ENCODE measurements at regions not wholly inside any gene's neighbourhood (a gene's known extent, or its start where the extent isn't known, plus 50 kb on each side); places are given as distances from the start of the nearest gene placed in this dataset.

DNA sequence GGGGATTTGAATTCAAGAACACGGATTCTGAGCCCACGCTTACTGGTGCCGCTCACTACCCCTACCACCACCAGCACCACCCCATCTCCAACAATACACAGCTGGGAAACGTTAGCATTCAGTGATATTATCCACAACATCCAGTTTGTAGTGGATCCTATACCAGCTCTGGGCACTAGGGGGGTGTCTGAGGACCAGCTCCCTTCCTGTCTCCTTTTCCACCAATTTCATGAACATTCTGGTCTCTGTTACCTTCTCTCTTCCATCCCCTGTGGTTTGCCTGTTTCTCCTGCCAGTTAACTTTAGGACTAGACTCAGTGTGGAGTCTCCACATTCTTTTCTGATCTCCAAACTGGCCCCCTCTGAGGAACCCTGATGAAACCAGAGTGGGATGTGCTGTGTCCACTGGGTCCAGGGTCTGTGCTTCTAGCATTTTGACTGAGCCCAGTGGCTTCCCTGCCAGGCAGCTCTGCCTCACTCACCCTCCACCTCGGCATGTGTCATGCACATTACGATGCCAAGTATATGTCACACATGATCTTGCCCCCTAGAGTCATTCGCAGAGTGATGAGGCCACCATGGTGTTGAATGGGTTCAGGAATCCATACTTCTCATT lies 187.0 kb upstream of the CDH13 start:
- Histone ChIP-seq H3K4me3 (ENCODE audit: low read depth in 1 of 2, low read length in 2 of 2) (no peak overlapping the region), H3K9me3 (ENCODE audit: control insufficient read depth in 2 of 2, insufficient read depth in 1 of 2, low read depth in 1 of 2, low read length in 1 of 2) (no peaks in the 10 kb centered on the region), H3K27ac (ENCODE audit: low read depth in 2 of 2, low read length in 1 of 2) (no peak overlapping the region), H3K4me1 (ENCODE audit: control insufficient read depth in 2 of 2, insufficient read depth in 2 of 2, low read length in 1 of 2) (no peaks in the 10 kb centered on the region), H3K27me3 (ENCODE audit: control insufficient read depth in 1 of 2, insufficient read depth in 2 of 2, low read length in 2 of 2) (no peaks in the 10 kb centered on the region), H3K36me3 (ENCODE audit: control insufficient read depth in 2 of 2, insufficient read depth in 2 of 2, low read length in 1 of 2) (no peaks in the 10 kb centered on the region)
- WGBS, 2 donors: 72 to 82% methylated on average over 7 of the region's 7 CpGs

DNA sequence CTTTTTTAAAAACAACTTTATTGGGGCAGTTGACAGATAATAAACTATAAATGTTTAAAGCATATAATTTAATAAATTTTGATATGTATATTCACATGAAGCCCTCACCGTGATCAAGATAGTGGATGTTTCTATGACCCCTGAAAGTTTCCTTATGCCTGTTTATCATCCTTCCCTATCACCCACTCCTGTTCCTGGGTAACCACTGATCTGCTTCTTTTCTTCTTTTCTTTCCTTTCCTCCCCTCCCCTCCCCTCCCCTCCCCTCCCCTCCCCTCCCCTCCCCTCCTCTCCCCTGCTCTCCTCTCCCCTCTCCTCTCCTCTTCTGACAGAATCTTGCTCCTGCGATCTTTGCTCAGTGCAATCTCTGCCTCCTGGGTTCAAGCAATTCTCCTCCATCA lies 193.7 kb upstream of the CDH13 start:
- 71 to 82% methylated on average over 1 to 2 of the region's 2 CpGs for WGBS, 2 donors
- H3K36me3 ChIP-seq (ENCODE audit: control insufficient read depth in 2 of 2, insufficient read depth in 2 of 2, low read length in 1 of 2): no peaks in the 10 kb centered on the region
- H3K27ac ChIP-seq (ENCODE audit: low read depth in 2 of 2, low read length in 1 of 2): no peak overlapping the region
- H3K27me3 ChIP-seq (ENCODE audit: control insufficient read depth in 1 of 2, insufficient read depth in 2 of 2, low read length in 2 of 2): no peaks in the 10 kb centered on the region
- H3K4me3 ChIP-seq (ENCODE audit: low read depth in 1 of 2, low read length in 2 of 2): no peak overlapping the region
- no peaks in the 10 kb centered on the region for H3K9me3 ChIP-seq (ENCODE audit: control insufficient read depth in 2 of 2, insufficient read depth in 1 of 2, low read depth in 1 of 2, low read length in 1 of 2)
- H3K4me1 ChIP-seq (ENCODE audit: control insufficient read depth in 2 of 2, insufficient read depth in 2 of 2, low read length in 1 of 2): no peaks in the 10 kb centered on the region

DNA sequence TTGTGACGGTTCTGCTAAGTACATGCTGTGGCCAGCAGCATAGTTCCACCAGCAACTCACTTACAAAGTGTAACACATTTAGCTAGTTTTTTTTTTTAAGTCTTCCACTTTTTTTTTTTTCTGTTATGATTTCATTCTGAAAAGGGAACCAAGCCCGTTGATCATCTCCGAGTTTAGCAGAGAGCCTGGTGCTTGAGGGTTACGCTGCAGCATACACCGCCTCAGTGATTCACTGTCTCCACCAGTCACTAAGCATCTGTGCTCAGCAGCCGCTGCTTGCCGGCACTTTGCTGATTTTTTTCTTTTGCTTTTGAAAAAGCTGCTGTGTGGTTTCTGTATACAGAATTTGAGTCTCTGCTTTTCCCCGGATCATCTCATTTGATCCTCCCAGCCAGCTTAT lies 194.5 kb upstream of the CDH13 start:
- Histone ChIP-seq H3K9me3 (ENCODE audit: control insufficient read depth in 2 of 2, insufficient read depth in 1 of 2, low read depth in 1 of 2, low read length in 1 of 2) (no peaks in the 10 kb centered on the region), H3K4me3 (ENCODE audit: low read depth in 1 of 2, low read length in 2 of 2) (no peak overlapping the region), H3K27me3 (ENCODE audit: control insufficient read depth in 1 of 2, insufficient read depth in 2 of 2, low read length in 2 of 2) (no peaks in the 10 kb centered on the region), H3K4me1 (ENCODE audit: control insufficient read depth in 2 of 2, insufficient read depth in 2 of 2, low read length in 1 of 2) (no peaks in the 10 kb centered on the region), H3K27ac (ENCODE audit: low read depth in 2 of 2, low read length in 1 of 2) (no peak overlapping the region), H3K36me3 (ENCODE audit: control insufficient read depth in 2 of 2, insufficient read depth in 2 of 2, low read length in 1 of 2) (no peaks in the 10 kb centered on the region)
- WGBS, 2 donors: 44 to 52% methylated on average over 8 of the region's 8 CpGs

DNA sequence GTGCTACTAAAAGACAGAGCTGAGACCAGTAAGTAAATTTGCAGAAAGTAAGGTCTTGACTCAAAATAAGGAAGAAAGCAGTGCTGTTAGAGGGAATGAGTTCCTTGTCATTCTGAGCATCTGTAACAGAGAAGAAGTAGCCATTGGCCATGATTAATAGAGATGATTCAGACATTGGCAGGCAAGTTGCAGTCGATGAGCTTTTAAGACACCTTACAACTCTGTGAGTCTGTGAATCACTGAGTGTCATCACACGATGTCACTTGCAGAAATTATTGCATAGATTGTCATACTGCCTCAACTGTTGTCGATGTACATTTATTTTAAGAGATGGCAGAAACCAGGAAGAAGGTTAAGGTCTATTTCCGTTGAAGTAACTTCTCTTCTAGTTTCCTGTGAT lies 201.1 kb upstream of the CDH13 start:
- Histone ChIP-seq H3K9me3 (ENCODE audit: control insufficient read depth in 2 of 2, insufficient read depth in 1 of 2, low read depth in 1 of 2, low read length in 1 of 2) (no peaks in the 10 kb centered on the region), H3K36me3 (ENCODE audit: control insufficient read depth in 2 of 2, insufficient read depth in 2 of 2, low read length in 1 of 2) (no peaks in the 10 kb centered on the region), H3K27me3 (ENCODE audit: control insufficient read depth in 1 of 2, insufficient read depth in 2 of 2, low read length in 2 of 2) (no peaks in the 10 kb centered on the region), H3K27ac (ENCODE audit: low read depth in 2 of 2, low read length in 1 of 2) (no peak overlapping the region), H3K4me1 (ENCODE audit: control insufficient read depth in 2 of 2, insufficient read depth in 2 of 2, low read length in 1 of 2) (no peaks in the 10 kb centered on the region), H3K4me3 (ENCODE audit: low read depth in 1 of 2, low read length in 2 of 2) (no peak overlapping the region)
- WGBS, 2 donors: 56 to 59% methylated on average over 4 of the region's 4 CpGs

DNA sequence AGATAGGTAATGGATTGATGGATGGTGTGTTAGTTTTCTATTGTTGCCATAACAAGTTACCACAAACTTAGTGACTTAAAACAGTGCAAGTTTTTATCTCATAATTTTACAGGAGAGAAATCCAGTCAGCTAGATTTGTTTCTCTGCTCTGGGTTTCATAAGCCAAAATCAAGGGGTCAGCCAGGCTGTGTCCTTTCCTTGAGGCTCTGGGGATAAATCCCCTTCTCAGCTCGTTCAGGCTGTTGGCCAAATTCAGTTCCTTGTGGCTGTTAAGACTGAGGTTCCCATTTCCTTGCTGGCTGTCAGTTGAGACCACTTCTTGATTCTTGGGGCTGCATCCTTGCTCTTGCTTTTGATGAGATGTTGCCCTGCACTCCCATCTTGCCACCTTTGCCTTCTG lies 204.9 kb upstream of the CDH13 start:
- Histone ChIP-seq H3K4me3 (ENCODE audit: low read depth in 1 of 2, low read length in 2 of 2) (no peak overlapping the region), H3K27ac (ENCODE audit: low read depth in 2 of 2, low read length in 1 of 2) (no peak overlapping the region), H3K9me3 (ENCODE audit: control insufficient read depth in 2 of 2, insufficient read depth in 1 of 2, low read depth in 1 of 2, low read length in 1 of 2) (no peaks in the 10 kb centered on the region), H3K36me3 (ENCODE audit: control insufficient read depth in 2 of 2, insufficient read depth in 2 of 2, low read length in 1 of 2) (no peaks in the 10 kb centered on the region), H3K4me1 (ENCODE audit: control insufficient read depth in 2 of 2, insufficient read depth in 2 of 2, low read length in 1 of 2) (no peaks in the 10 kb centered on the region), H3K27me3 (ENCODE audit: control insufficient read depth in 1 of 2, insufficient read depth in 2 of 2, low read length in 2 of 2) (no peaks in the 10 kb centered on the region)
- 19 to 47% methylated on average over 1 of the region's 1 CpG for WGBS, 2 donors

DNA sequence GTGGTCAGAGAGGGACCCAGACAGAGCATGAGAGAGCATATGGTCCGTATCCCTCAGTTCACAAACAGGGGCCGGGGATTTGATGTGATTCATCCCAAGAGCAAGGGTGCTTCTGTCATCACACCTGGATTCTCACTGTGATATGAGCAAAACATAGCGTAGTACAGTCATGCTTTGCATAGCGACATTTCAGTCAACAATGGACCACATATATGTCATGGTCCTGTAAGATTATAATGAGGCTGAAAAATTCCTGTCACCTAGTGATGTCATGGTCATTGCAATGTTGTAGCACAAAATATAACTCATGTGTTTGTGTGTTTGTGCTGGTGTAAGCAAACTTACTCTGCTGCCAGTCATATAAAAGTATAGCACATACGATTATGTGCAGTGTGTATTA lies 207.4 kb upstream of the CDH13 start:
- Histone ChIP-seq H3K27ac (ENCODE audit: low read depth in 2 of 2, low read length in 1 of 2) (no peak overlapping the region), H3K27me3 (ENCODE audit: control insufficient read depth in 1 of 2, insufficient read depth in 2 of 2, low read length in 2 of 2) (no peaks in the 10 kb centered on the region), H3K4me3 (ENCODE audit: low read depth in 1 of 2, low read length in 2 of 2) (no peak overlapping the region), H3K4me1 (ENCODE audit: control insufficient read depth in 2 of 2, insufficient read depth in 2 of 2, low read length in 1 of 2) (no peaks in the 10 kb centered on the region), H3K9me3 (ENCODE audit: control insufficient read depth in 2 of 2, insufficient read depth in 1 of 2, low read depth in 1 of 2, low read length in 1 of 2) (no peaks in the 10 kb centered on the region), H3K36me3 (ENCODE audit: control insufficient read depth in 2 of 2, insufficient read depth in 2 of 2, low read length in 1 of 2) (no peaks in the 10 kb centered on the region)
- 88% methylated on average over 5 of the region's 5 CpGs for WGBS, 2 donors

DNA sequence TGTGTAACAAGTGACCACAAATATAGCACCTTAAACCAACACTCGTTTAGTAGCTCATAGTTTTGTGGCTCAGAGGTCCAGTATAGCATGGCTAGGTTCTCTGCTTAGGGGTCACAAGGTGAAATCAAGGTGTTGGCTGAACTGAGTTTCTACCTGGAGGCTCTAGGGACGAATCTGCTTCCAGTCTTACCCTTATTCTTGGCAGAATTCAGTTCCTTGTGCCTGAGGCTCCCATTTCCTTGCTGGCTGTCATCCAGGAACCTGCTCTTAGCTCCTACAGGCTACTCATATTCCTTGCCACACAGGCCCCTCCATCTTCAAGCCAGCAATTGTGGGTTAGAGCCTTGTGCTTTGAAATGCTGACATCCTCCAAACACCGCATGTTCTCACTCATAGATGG lies 212.3 kb upstream of the CDH13 start:
- H3K4me1 ChIP-seq (ENCODE audit: control insufficient read depth in 2 of 2, insufficient read depth in 2 of 2, low read length in 1 of 2): no peaks in the 10 kb centered on the region
- no peak overlapping the region for H3K4me3 ChIP-seq (ENCODE audit: low read depth in 1 of 2, low read length in 2 of 2)
- no peak overlapping the region for H3K27ac ChIP-seq (ENCODE audit: low read depth in 2 of 2, low read length in 1 of 2)
- H3K9me3 ChIP-seq (ENCODE audit: control insufficient read depth in 2 of 2, insufficient read depth in 1 of 2, low read depth in 1 of 2, low read length in 1 of 2): no peaks in the 10 kb centered on the region
- no peaks in the 10 kb centered on the region for H3K36me3 ChIP-seq (ENCODE audit: control insufficient read depth in 2 of 2, insufficient read depth in 2 of 2, low read length in 1 of 2)
- WGBS, 2 donors: 53 to 56% methylated on average over 3 of the region's 3 CpGs
- peaks cover 0 to 3% of the 10 kb centered on the region in 2 donors for H3K27me3 ChIP-seq (ENCODE audit: control insufficient read depth in 1 of 2, insufficient read depth in 2 of 2, low read length in 2 of 2)

DNA sequence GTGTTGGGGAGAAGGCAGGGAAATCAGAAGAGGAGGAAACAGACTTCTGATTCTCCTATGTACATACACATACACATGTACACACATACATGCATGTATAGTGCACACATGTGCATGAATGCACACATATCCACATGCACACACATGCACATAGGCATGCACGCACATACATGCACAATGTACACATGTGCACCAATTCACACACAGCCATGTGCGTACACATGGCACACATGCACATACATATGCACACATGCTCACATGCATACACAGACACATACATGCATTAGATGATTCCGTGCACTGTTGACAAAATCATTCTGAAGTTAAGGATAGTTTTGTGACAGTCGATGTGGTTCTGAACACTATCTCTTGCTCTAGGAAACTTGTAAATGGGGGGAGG lies 214.0 kb upstream of the CDH13 start:
- Histone ChIP-seq H3K4me1 (ENCODE audit: control insufficient read depth in 2 of 2, insufficient read depth in 2 of 2, low read length in 1 of 2) (no peaks in the 10 kb centered on the region), H3K27ac (ENCODE audit: low read depth in 2 of 2, low read length in 1 of 2) (no peak overlapping the region), H3K36me3 (ENCODE audit: control insufficient read depth in 2 of 2, insufficient read depth in 2 of 2, low read length in 1 of 2) (no peaks in the 10 kb centered on the region), H3K9me3 (ENCODE audit: control insufficient read depth in 2 of 2, insufficient read depth in 1 of 2, low read depth in 1 of 2, low read length in 1 of 2) (no peaks in the 10 kb centered on the region), H3K27me3 (ENCODE audit: control insufficient read depth in 1 of 2, insufficient read depth in 2 of 2, low read length in 2 of 2) (peaks cover 0 to 4% of the 10 kb centered on the region in 2 donors), H3K4me3 (ENCODE audit: low read depth in 1 of 2, low read length in 2 of 2) (no peak overlapping the region)
- 91 to 92% methylated on average over 4 of the region's 4 CpGs for WGBS, 2 donors

DNA sequence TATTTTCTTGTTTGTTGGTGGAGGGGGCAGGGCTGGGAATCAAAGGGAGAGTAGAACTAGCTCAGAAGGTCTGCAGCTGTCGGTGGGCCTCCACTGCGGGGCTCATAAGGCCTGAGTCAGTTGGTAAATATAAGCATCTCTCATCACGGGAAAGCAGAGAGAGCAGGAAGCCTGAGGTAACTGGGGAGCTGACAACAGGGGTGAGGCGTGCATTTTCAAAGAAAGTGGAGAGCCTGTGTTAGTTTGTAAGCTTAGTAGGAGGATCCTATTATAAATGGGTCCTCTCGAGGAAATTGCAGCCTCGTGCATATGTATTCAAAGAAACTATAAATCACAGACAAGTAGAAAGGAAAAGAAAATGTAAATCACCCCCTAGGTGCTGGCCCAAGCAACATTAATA lies 221.0 kb upstream of the CDH13 start:
- H3K4me3 ChIP-seq (ENCODE audit: low read depth in 1 of 2, low read length in 2 of 2): no peak overlapping the region
- WGBS, 2 donors: 53 to 54% methylated on average over 6 of the region's 6 CpGs

DNA sequence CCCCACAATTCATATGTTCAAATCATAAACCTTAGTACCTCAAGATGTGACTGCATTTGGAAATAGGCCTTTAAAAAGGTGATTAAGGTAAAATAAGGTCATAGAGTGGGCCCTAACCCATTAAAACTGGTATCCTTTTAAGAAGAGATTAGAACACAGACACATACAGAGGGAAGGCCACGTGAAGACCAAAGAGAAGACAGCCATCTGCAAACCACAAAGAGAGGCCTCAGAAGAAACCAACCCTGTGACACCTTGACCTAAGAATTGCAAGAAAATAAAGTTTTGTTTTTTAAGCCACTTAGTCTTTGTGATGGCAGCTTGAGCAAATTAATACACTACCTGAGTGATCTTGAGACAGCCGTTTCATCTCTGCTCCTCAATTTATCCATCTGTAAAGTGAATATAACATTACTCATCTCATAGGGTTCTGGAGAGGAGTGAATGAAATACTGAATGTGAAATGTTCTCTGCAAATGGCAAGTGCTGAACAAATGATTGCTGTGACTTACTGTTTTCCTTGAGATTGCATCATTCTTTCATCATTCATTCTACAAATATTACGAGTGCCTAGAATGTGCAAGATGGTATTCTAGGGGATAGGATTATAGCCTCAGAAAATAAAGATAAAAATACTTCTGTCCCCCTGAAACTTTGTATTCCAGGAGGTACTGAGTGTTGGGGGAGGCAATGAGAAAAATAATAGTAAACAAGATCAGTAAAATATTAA lies 222.0 kb upstream of the CDH13 start:
- H3K9me3 ChIP-seq (ENCODE audit: control insufficient read depth in 2 of 2, insufficient read depth in 1 of 2, low read depth in 1 of 2, low read length in 1 of 2): no peaks in the 10 kb centered on the region
- H3K4me3 ChIP-seq (ENCODE audit: low read depth in 1 of 2, low read length in 2 of 2): no peak overlapping the region
- H3K36me3 ChIP-seq (ENCODE audit: control insufficient read depth in 2 of 2, insufficient read depth in 2 of 2, low read length in 1 of 2): no peaks in the 10 kb centered on the region
- WGBS, 2 donors: 73 to 84% methylated on average over 3 of the region's 3 CpGs
- H3K4me1 ChIP-seq (ENCODE audit: control insufficient read depth in 2 of 2, insufficient read depth in 2 of 2, low read length in 1 of 2): no peaks in the 10 kb centered on the region
- H3K27ac ChIP-seq (ENCODE audit: low read depth in 2 of 2, low read length in 1 of 2): no peak overlapping the region
- peaks cover 0 to 4% of the 10 kb centered on the region in 2 donors for H3K27me3 ChIP-seq (ENCODE audit: control insufficient read depth in 1 of 2, insufficient read depth in 2 of 2, low read length in 2 of 2)

More for the DNA sequence above, 221.0 kb upstream of the CDH13 start:
- Histone ChIP-seq H3K36me3 (ENCODE audit: control insufficient read depth in 2 of 2, insufficient read depth in 2 of 2, low read length in 1 of 2) (no peaks in the 10 kb centered on the region), H3K27ac (ENCODE audit: low read depth in 2 of 2, low read length in 1 of 2) (no peak overlapping the region), H3K27me3 (ENCODE audit: control insufficient read depth in 1 of 2, insufficient read depth in 2 of 2, low read length in 2 of 2) (peaks cover 0 to 4% of the 10 kb centered on the region in 2 donors), H3K9me3 (ENCODE audit: control insufficient read depth in 2 of 2, insufficient read depth in 1 of 2, low read depth in 1 of 2, low read length in 1 of 2) (no peaks in the 10 kb centered on the region), H3K4me1 (ENCODE audit: control insufficient read depth in 2 of 2, insufficient read depth in 2 of 2, low read length in 1 of 2) (no peaks in the 10 kb centered on the region)
